IMR-90 (cell line): ENCODE measurements at regions not wholly inside any gene's neighbourhood (a gene's known extent, or its start where the extent isn't known, plus 50 kb on each side); places are given as distances from the start of the nearest gene placed in this dataset.

ENCODE experiments used
- ATAC-seq: fragments of 200-7000 bp; cut with Tn5 transposase; 2 replicates; pipeline ENCODE4 v1.9.1; 2020; ENCODE audit warnings: low read depth, mild to moderate bottlenecking, moderate library complexity
- BruUV-seq: library from RNA; stranded (reverse); fragments of 400-500 nt; replicated peaks from 2 replicates; lab custom pipeline; 2021; lab: Mats Ljungman, UMichigan
- CTCF ChIA-PET: fragments of 300-600 bp; formaldehyde crosslinking; extraction: SDS; loops from one replicate; lab custom pipeline; 2021; ENCODE audit warnings: antibody characterized with exemption; lab: Yijun Ruan, JAX
- POLR2A ChIA-PET: fragments of 300-600 bp; sonication (Branson Sonifier 250); formaldehyde crosslinking; loops from one replicate; lab custom pipeline; 2022; ENCODE audit warnings: antibody characterized with exemption; ENCODE audit not compliant: unreplicated experiment; lab: Charles Lee
- DNase-seq: peaks from one replicate; pipeline ENCODE4 v3.0.0; 2013
- H2AFZ ChIP-seq: replicated peaks from 2 replicates; pipeline ENCODE3; 2013; ENCODE audit warnings: low read length, mild to moderate bottlenecking; ENCODE audit not compliant: poor library complexity
- H2AK5ac ChIP-seq: 2 replicates; pipeline ENCODE4 v1.6.1; 2013; ENCODE audit warnings: low read depth, low read length, inconsistent platforms
- H2AK9ac ChIP-seq: replicated peaks from 2 replicates; pipeline ENCODE3; 2013; ENCODE audit warnings: mild to moderate bottlenecking, low read depth, low read length, moderate library complexity; ENCODE audit not compliant: poor library complexity
- H2BK120ac ChIP-seq: 2 replicates; pipeline ENCODE4 v1.6.1; 2013; ENCODE audit warnings: low read depth, low read length, inconsistent platforms
- H2BK15ac ChIP-seq: 3 replicates; pipeline ENCODE4 v1.6.1; 2013; ENCODE audit warnings: low read depth, low read length, inconsistent platforms
- H2BK20ac ChIP-seq: 2 replicates; pipeline ENCODE4 v1.6.1; 2013; ENCODE audit warnings: low read depth, mild to moderate bottlenecking, inconsistent platforms, low read length, moderate library complexity
- H2BK5ac ChIP-seq: 2 replicates; pipeline ENCODE4 v1.6.1; 2013; ENCODE audit warnings: mild to moderate bottlenecking, low read depth, low read length, inconsistent platforms; ENCODE audit not compliant: poor library complexity, severe bottlenecking
- H3K14ac ChIP-seq: replicated peaks from 2 replicates; pipeline ENCODE4 v1.6.1; 2013; ENCODE audit warnings: low read depth, low read length, inconsistent platforms
- H3K18ac ChIP-seq: 2 replicates; pipeline ENCODE4 v1.6.1; 2013; ENCODE audit warnings: low read depth, low read length, control low read depth
- H3K23ac ChIP-seq: 2 replicates; pipeline ENCODE4 v1.6.1; 2013; ENCODE audit warnings: low read depth, low read length, inconsistent platforms
- H3K27ac ChIP-seq: 2 replicates; pipeline ENCODE4 v1.5.1; 2013; ENCODE audit warnings: mild to moderate bottlenecking, control low read depth, low read length; ENCODE audit not compliant: insufficient read depth
- H3K27me3 ChIP-seq: 2 replicates; pipeline ENCODE4 v1.6.1; 2013; ENCODE audit warnings: low read length; ENCODE audit not compliant: control insufficient read depth, insufficient read depth
- H3K36me3 ChIP-seq: 2 replicates; pipeline ENCODE4 v1.6.1; 2013; ENCODE audit warnings: low read length, mixed read lengths; ENCODE audit not compliant: control insufficient read depth, insufficient read depth
- H3K4ac ChIP-seq: 2 replicates; pipeline ENCODE4 v1.6.1; 2013; ENCODE audit warnings: low read depth, low read length, inconsistent platforms
- H3K4me1 ChIP-seq: 2 replicates; pipeline ENCODE4 v1.6.1; 2013; ENCODE audit warnings: low read length, mixed read lengths; ENCODE audit not compliant: control insufficient read depth, insufficient read depth
- H3K4me2 ChIP-seq: 2 replicates; pipeline ENCODE4 v1.6.1; 2013; ENCODE audit warnings: low read depth, mild to moderate bottlenecking, control low read depth, low read length, moderate library complexity
- H3K4me3 ChIP-seq: 2 replicates; pipeline ENCODE4 v1.5.1; 2013; ENCODE audit warnings: low read depth, mild to moderate bottlenecking, control low read depth, low read length, moderate library complexity; ENCODE audit not compliant: insufficient read depth
- H3K56ac ChIP-seq: 2 replicates; pipeline ENCODE4 v1.6.1; 2013; ENCODE audit warnings: low read length, inconsistent platforms; ENCODE audit not compliant: insufficient read depth; ENCODE audit errors: extremely low read depth
- H3K79me1 ChIP-seq, 2 experiments: 2 replicates each; pipeline ENCODE4 v1.6.1; 2013; ENCODE audit warnings: low read length in 2 of 2, inconsistent platforms in 1 of 2, low read depth in 1 of 2
- H3K9ac ChIP-seq: 2 replicates; pipeline ENCODE4 v1.6.1; 2013; ENCODE audit warnings: low read depth, low read length, control low read depth
- H3K9me1 ChIP-seq: 2 replicates; pipeline ENCODE4 v1.6.1; 2013; ENCODE audit warnings: low read length, inconsistent platforms; ENCODE audit not compliant: insufficient read depth
- H3K9me3 ChIP-seq: 2 replicates; pipeline ENCODE4 v1.6.1; 2013; ENCODE audit warnings: low read length; ENCODE audit not compliant: control insufficient read depth, insufficient read depth
- H4K20me1 ChIP-seq: 2 replicates; pipeline ENCODE4 v1.6.1; 2013; ENCODE audit warnings: low read length, inconsistent platforms; ENCODE audit not compliant: insufficient read depth
- H4K5ac ChIP-seq: 2 replicates; pipeline ENCODE4 v1.6.1; 2013; ENCODE audit warnings: mild to moderate bottlenecking, low read depth, low read length, control low read depth
- H4K8ac ChIP-seq, 2 experiments: 2 replicates each; pipeline ENCODE4 v1.6.1; 2013; ENCODE audit warnings: low read depth in 2 of 2, low read length in 2 of 2, control low read depth in 1 of 2, inconsistent platforms in 1 of 2
- H4K91ac ChIP-seq: 2 replicates; pipeline ENCODE4 v1.6.1; 2013; ENCODE audit warnings: low read depth, low read length, inconsistent platforms; ENCODE audit not compliant: insufficient read depth
- CHD1 ChIP-seq: IDR thresholded peaks from 2 replicates; pipeline ENCODE4 v1.6.1; 2012; ENCODE audit warnings: low read depth, low read length, improper control_type of control experiment
- FOS ChIP-seq: fragments of 150-350 bp; IDR thresholded peaks from 2 replicates; pipeline ENCODE4 v1.6.1; 2016; ENCODE audit warnings: low read depth, low read length
- MAZ ChIP-seq: IDR thresholded peaks from 2 replicates; pipeline ENCODE4 v1.6.1; 2012; ENCODE audit warnings: low read depth, mild to moderate bottlenecking, low read length, improper control_type of control experiment, moderate library complexity, borderline replicate concordance
- NFE2L2 ChIP-seq: fragments of 150-350 bp; IDR thresholded peaks from 2 replicates; pipeline ENCODE4 v1.6.1; 2016; ENCODE audit warnings: low read depth, mild to moderate bottlenecking, low read length
- POLR2A ChIP-seq: IDR thresholded peaks from 2 replicates; pipeline ENCODE4 v1.6.1; 2012; ENCODE audit warnings: mild to moderate bottlenecking, low read depth, low read length
- RAD21 ChIP-seq: IDR thresholded peaks from 2 replicates; pipeline ENCODE4 v1.6.1; 2012; ENCODE audit warnings: low read length, improper control_type of control experiment
- RCOR1 ChIP-seq: IDR thresholded peaks from 2 replicates; pipeline ENCODE4 v1.6.1; 2012; ENCODE audit warnings: mild to moderate bottlenecking, low read length, improper control_type of control experiment; ENCODE audit not compliant: insufficient replicate concordance
- RFX5 ChIP-seq: IDR thresholded peaks from 2 replicates; pipeline ENCODE4 v1.8.0; 2012; ENCODE audit warnings: low read depth, mild to moderate bottlenecking, low read length, moderate library complexity
- dilution Hi-C: fragments of 300-500 bp; cut with HindIII; formaldehyde crosslinking; loops from one replicate; pipeline ENCODE4 v1.14.3; 2018; ENCODE audit warnings: low sequenced_read_pairs; ENCODE audit not compliant: unreplicated experiment
- in situ Hi-C: fragments of 300-500 bp; cut with MboI; formaldehyde crosslinking; loops from 3 replicates; pipeline ENCODE4 v1.14.3; 2019; ENCODE audit warnings: low sequenced_read_pairs, inconsistent platforms, mixed read lengths
- intact Hi-C: fragments of 100-400 bp; cut with micrococcal nuclease; formaldehyde crosslinking; loops from 2 replicates; pipeline ENCODE4 v1.10.0; 2022

GRCh38 chr5:154112255-154112654, 73.5 kb downstream of the MFAP3 start:
- no peak overlapping the region for H4K5ac ChIP-seq
- intact Hi-C loops (no loop called here), in situ Hi-C loops (no loop called here), dilution Hi-C loops (no loop called here)
- no peak overlapping the region for H2AK5ac ChIP-seq
- H3K9ac ChIP-seq: no peak overlapping the region
- no peaks in the 10 kb centered on the region for H3K79me1 ChIP-seq
- no peaks in the 10 kb centered on the region for H3K36me3 ChIP-seq
- ATAC-seq (no peak), DNase-seq (no peak)
- ChIA-PET POLR2A (no interaction called here), CTCF (no interaction called here)
- H2BK15ac ChIP-seq: no peak overlapping the region
- no peak overlapping the region for H3K4me3 ChIP-seq
- H3K27me3 ChIP-seq: peaks cover 6% of the 10 kb centered on the region
- H3K4me2 ChIP-seq: no peak overlapping the region
- no peak overlapping the region for H2AFZ ChIP-seq
- H3K23ac ChIP-seq: no peak overlapping the region
- no peak overlapping the region for H3K18ac ChIP-seq
- TF ChIP-seq RFX5 (no peak), RAD21 (no peak), MAZ (no peak), FOS (no peak), POLR2A (no peak), CHD1 (no peak), NFE2L2 (no peak), RCOR1 (no peak)
- no peak overlapping the region for H3K14ac ChIP-seq
- no peak overlapping the region for H2BK5ac ChIP-seq
- H2BK120ac ChIP-seq: no peak overlapping the region
- H3K4me1 ChIP-seq: no peaks in the 10 kb centered on the region
- no TSS peak for BruUV-seq
- no peak overlapping the region for H4K8ac ChIP-seq
- H3K27ac ChIP-seq: no peak overlapping the region
- H2AK9ac ChIP-seq: no peak overlapping the region
- H2BK20ac ChIP-seq: no peak overlapping the region
- H4K20me1 ChIP-seq: no peaks in the 10 kb centered on the region
- H3K9me1 ChIP-seq: no peaks in the 10 kb centered on the region; the same call in 1 of the 2 replicates
- no peak overlapping the region for H3K4ac ChIP-seq
- no peaks in the 10 kb centered on the region for H3K9me3 ChIP-seq
- H4K91ac ChIP-seq: no peak overlapping the region
- no peak overlapping the region for H3K56ac ChIP-seq
